ENCODE measurements at regions not wholly inside any gene's neighbourhood (a gene's known extent, or its start where the extent isn't known, plus 50 kb on each side); places are given as distances from the start of the nearest gene placed in this dataset.

DNA sequence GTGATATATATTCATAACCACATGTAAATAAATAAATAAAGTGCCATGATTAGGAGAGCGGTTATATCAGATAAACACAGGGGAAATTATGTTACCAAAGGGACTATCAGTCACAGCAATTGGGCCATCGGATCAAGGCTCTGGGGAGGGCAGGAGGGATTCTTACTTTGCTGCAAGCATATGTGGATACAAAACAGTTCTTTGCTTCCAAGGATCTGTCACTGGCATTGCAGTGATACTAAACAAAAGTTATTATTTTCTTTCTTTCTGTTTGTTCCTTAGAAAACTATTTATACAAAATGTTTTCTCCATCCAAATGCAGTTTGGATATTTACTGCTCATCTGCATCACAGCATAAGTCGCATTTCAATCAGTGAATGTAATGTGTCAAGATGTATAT, 188.4 kb upstream of the MGMT start:
- TF ChIP-seq CTCF (IDR thresholded peaks at IDR 0.05; ENCODE audit: low read length) (no peak), EZH2 (IDR thresholded peaks at IDR 0.05; ENCODE audit: borderline replicate concordance, low read length) (no peak)
